ENCODE measurements at regions not wholly inside any gene's neighbourhood (a gene's known extent, or its start where the extent isn't known, plus 50 kb on each side); places are given as distances from the start of the nearest gene placed in this dataset.
"Not testable (repeated sequence)": the region's sequence is repeated elsewhere in the genome, so short reads cannot be mapped to it uniquely, and the experiment has no call there.

DNA sequence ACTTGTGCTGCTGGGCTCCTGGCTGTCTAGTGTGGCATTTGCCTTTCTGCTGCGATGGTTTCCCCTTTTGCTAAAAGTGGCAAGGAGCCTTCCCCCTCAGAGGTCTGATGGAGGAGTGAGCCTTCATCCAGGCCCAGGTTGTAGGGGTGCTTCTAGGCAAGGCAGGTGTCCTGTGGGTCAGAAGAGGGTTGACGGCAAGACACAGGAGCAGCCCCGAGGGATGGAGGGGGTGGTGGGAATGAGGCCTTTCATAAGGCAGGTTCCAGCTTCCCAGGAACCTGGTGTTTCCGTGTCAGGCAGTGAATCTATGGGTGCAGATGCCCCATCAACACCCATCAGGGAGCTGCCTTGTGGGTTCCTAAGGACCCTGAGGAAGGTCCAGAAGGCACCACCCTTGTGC is 63.0 kb upstream of the TAMM41 start:
- no peaks in the 10 kb centered on the region for H3K9me3 ChIP-seq (ENCODE audit: control insufficient read depth, low read length)
- H3K27me3 ChIP-seq (replicated peaks; ENCODE audit: control insufficient read depth, insufficient read depth, low read length), result peaks cover 5% of the 10 kb centered on the region
- H3K4me3 ChIP-seq (ENCODE audit: low read length), result no peak overlapping the region
- no peaks in the 10 kb centered on the region for H3K36me3 ChIP-seq (ENCODE audit: control insufficient read depth, insufficient read depth, low read length, severe bottlenecking)
- no peaks in the 10 kb centered on the region for H3K4me1 ChIP-seq (ENCODE audit: control insufficient read depth, insufficient read depth, low read length)
- DNase-seq (ENCODE audit: low read depth), result no peak
- no peak overlapping the region for H3K9ac ChIP-seq (ENCODE audit: low read length)

DNA sequence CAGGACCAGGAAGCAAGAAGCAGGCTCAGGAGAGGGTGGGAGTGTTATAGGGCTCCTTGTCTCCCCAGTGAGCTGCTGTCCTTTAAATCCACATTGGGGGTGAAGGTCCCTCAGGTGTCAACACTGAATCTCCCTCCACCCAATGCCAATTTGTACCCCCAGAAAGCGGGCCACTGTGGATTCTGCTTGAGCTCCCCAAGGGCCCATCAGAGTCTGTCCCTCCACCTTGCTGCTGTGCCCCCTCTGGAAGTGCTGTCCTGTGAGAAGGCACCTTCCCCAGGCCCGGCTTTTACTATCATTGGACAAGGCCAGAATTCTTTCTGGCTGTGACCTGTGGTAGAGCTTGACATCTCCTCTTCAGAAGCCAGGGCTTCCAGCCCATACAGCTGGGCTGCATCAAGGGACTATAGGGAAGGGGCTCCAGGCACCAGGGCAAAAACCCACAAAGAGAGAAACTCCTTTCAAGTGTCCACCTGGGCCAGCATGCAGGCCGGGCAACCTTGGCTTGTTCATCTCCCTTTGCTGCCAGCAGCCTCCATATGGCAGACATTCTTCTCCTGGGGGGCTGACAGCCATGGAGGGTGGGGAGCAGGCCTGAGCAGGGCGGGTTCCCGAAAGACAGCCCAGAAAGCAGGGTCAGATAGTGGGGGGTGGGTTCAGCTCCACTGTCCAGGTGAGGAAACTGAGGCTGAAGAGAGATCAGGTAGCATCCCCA is 63.7 kb upstream of the TAMM41 start:
- not testable (repeated sequence) for H3K4me1 ChIP-seq (ENCODE audit: control insufficient read depth, insufficient read depth, low read length); H3K4me3 ChIP-seq (ENCODE audit: low read length); H3K36me3 ChIP-seq (ENCODE audit: control insufficient read depth, insufficient read depth, low read length, severe bottlenecking); H3K27me3 ChIP-seq (replicated peaks; ENCODE audit: control insufficient read depth, insufficient read depth, low read length); H3K9ac ChIP-seq (ENCODE audit: low read length); H3K9me3 ChIP-seq (ENCODE audit: control insufficient read depth, low read length); DNase-seq (ENCODE audit: low read depth)

DNA sequence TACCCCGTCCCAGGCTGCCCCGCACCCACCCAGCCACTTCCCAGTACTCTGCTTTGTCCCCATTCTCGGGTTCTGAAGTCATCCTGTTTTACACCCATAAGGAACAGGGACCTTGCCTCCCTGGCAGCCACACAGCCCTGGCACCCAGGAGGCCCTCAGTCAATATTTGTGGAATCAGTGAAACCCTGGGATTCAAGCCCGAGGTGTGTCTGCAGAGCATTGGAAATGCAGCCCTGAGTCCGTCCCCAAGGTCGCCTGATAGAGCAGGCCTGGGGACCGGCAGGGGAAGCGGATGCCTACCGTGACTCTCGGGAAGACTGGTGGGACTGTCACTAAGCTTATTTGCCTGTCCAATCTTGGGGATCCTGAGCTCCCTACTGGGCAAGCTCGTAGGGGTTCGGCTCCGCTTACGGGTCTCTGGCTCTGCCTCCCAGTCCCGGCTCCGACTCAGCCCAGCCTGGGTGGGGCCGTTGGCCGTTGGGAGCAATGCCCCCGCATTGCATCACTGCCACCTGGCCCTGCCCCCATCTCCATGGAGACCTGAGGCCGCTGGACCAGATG is 64.4 kb upstream of the TAMM41 start:
- Histone ChIP-seq H3K4me1 (ENCODE audit: control insufficient read depth, insufficient read depth, low read length) (no peaks in the 10 kb centered on the region), H3K9ac (ENCODE audit: low read length) (no peak overlapping the region), H3K4me3 (ENCODE audit: low read length) (no peak overlapping the region), H3K9me3 (ENCODE audit: control insufficient read depth, low read length) (no peaks in the 10 kb centered on the region), H3K27me3 (replicated peaks; ENCODE audit: control insufficient read depth, insufficient read depth, low read length) (peaks cover 5% of the 10 kb centered on the region), H3K36me3 (ENCODE audit: control insufficient read depth, insufficient read depth, low read length, severe bottlenecking) (no peaks in the 10 kb centered on the region)
- DNase-seq (ENCODE audit: low read depth), result no peak

DNA sequence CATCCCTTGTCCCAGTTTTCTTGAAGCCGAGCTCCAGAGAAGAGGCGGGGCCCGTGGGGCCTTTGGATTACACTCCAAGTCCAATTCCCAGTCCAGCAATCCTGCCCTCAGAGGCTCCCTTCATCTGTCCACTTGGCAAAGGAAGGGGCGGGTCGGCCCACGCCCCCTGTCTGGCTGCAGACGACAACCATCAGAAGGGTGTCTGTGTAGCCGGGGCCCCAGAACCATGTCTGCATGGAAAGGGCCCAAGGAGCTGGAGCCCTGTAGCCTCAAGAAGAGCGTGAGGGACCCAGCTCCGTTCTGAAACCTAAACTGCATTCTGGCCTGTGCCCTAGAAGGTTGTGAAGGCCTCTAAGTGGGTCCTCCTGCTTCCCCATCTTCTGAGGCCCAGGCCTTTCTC is 65.2 kb upstream of the TAMM41 start:
- DNase-seq (ENCODE audit: low read depth); H3K9me3 ChIP-seq (ENCODE audit: control insufficient read depth, low read length); H3K4me1 ChIP-seq (ENCODE audit: control insufficient read depth, insufficient read depth, low read length); H3K4me3 ChIP-seq (ENCODE audit: low read length); H3K36me3 ChIP-seq (ENCODE audit: control insufficient read depth, insufficient read depth, low read length, severe bottlenecking); H3K27me3 ChIP-seq (replicated peaks; ENCODE audit: control insufficient read depth, insufficient read depth, low read length); H3K9ac ChIP-seq (ENCODE audit: low read length): not testable (repeated sequence)

DNA sequence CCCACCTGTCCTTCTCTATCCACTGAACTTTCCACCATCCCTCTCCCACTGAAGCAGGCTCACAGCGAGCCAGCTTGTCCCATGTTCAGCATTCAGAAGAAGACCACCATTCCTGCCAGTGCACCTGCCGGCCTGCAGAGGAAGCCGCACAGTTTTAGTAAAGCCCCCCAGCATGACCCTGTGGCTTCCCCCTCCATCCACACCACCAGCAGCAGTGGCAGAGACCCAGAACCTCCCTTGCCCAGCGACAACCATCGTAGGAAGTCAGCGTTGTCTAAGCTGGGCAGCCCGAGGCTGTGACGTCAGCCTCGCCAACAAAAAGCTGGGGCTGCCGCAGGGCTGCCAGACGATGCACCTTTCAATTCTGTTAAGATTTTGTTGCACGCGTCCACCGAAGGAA is 66.6 kb upstream of the TAMM41 start:
- Histone ChIP-seq H3K27me3 (replicated peaks; ENCODE audit: control insufficient read depth, insufficient read depth, low read length) (no peaks in the 10 kb centered on the region), H3K9me3 (ENCODE audit: control insufficient read depth, low read length) (no peaks in the 10 kb centered on the region), H3K4me1 (ENCODE audit: control insufficient read depth, insufficient read depth, low read length) (no peaks in the 10 kb centered on the region), H3K4me3 (ENCODE audit: low read length) (no peak overlapping the region), H3K36me3 (ENCODE audit: control insufficient read depth, insufficient read depth, low read length, severe bottlenecking) (no peaks in the 10 kb centered on the region), H3K9ac (ENCODE audit: low read length) (no peak overlapping the region)
- no peak for DNase-seq (ENCODE audit: low read depth)

DNA sequence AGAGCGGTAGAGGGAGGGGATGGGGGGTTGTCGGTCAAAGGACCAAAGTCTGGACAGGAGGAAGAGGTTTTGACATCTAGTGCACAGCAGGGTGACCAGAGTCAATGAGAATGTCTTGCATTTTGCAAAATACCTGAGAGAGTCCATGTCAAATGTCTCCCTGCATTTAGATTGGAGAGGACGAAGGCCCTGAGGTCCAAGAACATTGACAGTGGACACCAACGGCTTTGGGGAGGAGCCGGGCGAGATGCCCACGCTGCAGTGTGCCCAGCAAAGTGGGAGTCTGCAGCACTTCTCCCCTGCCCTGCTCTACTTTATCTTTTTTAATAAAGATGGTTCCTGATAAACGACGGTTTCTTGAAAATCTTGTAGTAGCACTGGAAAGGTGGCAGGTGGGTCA is 67.4 kb upstream of the TAMM41 start:
- Histone ChIP-seq H3K9me3 (ENCODE audit: control insufficient read depth, low read length) (no peaks in the 10 kb centered on the region), H3K36me3 (ENCODE audit: control insufficient read depth, insufficient read depth, low read length, severe bottlenecking) (no peaks in the 10 kb centered on the region), H3K9ac (ENCODE audit: low read length) (no peak overlapping the region), H3K4me3 (ENCODE audit: low read length) (no peak overlapping the region), H3K4me1 (ENCODE audit: control insufficient read depth, insufficient read depth, low read length) (no peaks in the 10 kb centered on the region), H3K27me3 (replicated peaks; ENCODE audit: control insufficient read depth, insufficient read depth, low read length) (no peaks in the 10 kb centered on the region)
- no peak for DNase-seq (ENCODE audit: low read depth)

DNA sequence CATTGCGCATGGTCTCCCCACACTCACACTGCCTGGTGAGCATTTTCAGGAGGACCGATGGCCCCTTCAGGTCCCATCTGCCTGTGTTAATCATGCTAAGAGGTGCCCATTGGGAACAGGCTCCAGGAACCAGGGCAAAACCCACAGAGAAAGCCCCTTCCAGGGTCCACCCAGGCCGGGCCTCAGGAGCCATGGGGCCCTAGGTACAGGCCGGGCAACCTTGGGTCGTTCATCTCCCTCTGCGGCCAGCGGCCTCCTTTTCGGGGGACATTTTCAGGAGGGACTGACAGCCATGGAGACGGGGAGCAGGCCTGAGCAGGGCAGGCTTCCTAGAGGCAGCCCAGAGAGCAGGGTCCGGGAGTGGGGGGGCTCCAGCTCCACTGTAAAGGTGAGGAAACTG is 68.0 kb upstream of the TAMM41 start:
- DNase-seq (ENCODE audit: low read depth), result no peak
- Histone ChIP-seq H3K4me3 (ENCODE audit: low read length) (no peak overlapping the region), H3K36me3 (ENCODE audit: control insufficient read depth, insufficient read depth, low read length, severe bottlenecking) (no peaks in the 10 kb centered on the region), H3K9ac (ENCODE audit: low read length) (no peak overlapping the region), H3K27me3 (replicated peaks; ENCODE audit: control insufficient read depth, insufficient read depth, low read length) (no peaks in the 10 kb centered on the region), H3K4me1 (ENCODE audit: control insufficient read depth, insufficient read depth, low read length) (no peaks in the 10 kb centered on the region), H3K9me3 (ENCODE audit: control insufficient read depth, low read length) (no peaks in the 10 kb centered on the region)

DNA sequence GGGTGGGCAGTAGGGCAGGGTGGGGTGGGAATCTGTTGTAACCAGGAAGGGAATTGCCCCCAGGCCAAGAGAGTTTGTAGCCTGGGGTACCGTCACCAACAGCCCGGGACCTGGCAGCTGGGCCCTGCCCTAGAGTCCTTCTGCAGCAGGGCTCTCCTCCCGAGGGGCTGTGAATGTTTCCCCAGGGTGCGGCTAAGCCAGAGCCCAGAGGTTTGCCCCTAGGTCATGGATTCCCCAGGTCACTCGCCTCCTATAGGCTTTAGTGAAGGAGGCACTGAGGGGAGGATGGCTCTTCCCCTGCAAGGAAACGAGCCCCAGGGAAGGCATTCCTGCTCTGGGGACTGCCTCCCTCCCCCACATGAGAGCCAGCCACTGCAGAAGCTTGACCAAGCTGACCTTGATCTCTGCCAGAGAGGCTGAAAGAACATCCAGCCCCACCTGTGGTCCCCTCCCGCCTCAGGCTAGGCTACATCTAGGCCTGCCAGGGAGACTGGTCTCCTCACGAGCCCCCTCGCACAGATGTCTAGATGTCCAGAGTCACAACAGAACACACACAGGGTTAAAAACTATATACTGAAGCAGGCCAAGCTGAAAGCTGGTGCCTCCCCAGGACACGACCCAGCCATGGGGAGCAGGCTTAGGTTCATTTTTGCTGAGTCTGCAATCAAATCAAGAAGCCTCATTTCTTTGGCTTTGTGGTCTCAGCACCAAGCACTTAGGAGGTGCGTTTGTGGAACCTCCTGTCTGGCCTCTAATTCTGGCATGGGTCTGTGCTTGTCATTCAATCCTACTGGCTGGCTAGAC is 69.1 kb upstream of the TAMM41 start:
- no peak for DNase-seq (ENCODE audit: low read depth)
- Histone ChIP-seq H3K4me3 (ENCODE audit: low read length) (no peak overlapping the region), H3K4me1 (ENCODE audit: control insufficient read depth, insufficient read depth, low read length) (no peaks in the 10 kb centered on the region)

DNA sequence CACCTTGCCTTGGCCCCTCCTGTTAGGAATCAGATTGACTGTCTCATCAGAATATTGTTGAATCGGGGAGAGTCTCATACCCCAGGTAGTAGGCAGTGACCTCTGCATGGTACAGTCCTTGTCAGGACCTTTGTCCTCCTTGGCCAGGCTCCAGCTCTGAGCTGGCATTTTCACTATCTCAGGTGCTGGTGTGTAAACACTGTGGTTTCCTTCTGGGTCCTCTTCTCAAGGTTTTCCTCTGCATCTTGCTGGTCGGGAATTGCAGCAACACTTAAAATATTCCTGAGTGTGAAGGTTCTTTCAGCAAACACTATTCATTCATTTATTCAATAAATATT is 69.7 kb upstream of the TAMM41 start:
- H3K9me3 ChIP-seq (ENCODE audit: control insufficient read depth, low read length); H3K4me3 ChIP-seq (ENCODE audit: low read length): not testable (repeated sequence)

More for the DNA sequence above, 69.1 kb upstream of the TAMM41 start:
- Histone ChIP-seq H3K36me3 (ENCODE audit: control insufficient read depth, insufficient read depth, low read length, severe bottlenecking) (no peaks in the 10 kb centered on the region), H3K9ac (ENCODE audit: low read length) (no peak overlapping the region), H3K27me3 (replicated peaks; ENCODE audit: control insufficient read depth, insufficient read depth, low read length) (peaks cover 2% of the 10 kb centered on the region), H3K9me3 (ENCODE audit: control insufficient read depth, low read length) (no peaks in the 10 kb centered on the region)

DNA sequence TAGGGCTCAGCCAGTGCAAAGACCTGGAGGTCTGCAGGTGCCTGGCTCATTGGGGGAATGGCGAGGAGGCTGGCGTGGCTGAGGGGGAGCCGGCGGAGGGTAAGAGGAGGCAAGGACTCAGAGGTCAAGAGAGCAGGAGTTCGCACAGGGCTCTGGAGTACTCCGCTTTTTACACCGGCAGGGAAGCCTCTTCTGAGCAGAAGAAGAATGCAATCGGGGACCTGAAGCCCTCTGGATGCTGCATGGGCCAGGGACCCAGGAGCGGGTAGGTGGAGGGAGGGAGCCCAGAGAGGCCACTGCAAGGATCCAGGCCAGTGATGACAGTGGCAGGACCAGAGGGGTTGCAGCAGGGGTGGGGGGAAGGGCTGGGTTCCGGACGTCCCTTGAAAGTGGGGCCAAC is 70.4 kb upstream of the TAMM41 start:
- Histone ChIP-seq H3K27me3 (replicated peaks; ENCODE audit: control insufficient read depth, insufficient read depth, low read length) (peaks cover 4% of the 10 kb centered on the region), H3K9ac (ENCODE audit: low read length) (no peak overlapping the region), H3K4me1 (ENCODE audit: control insufficient read depth, insufficient read depth, low read length) (no peaks in the 10 kb centered on the region), H3K36me3 (ENCODE audit: control insufficient read depth, insufficient read depth, low read length, severe bottlenecking) (no peaks in the 10 kb centered on the region), H3K4me3 (ENCODE audit: low read length) (no peak overlapping the region), H3K9me3 (ENCODE audit: control insufficient read depth, low read length) (no peaks in the 10 kb centered on the region)
- no peak for DNase-seq (ENCODE audit: low read depth)

More for the DNA sequence above, 69.7 kb upstream of the TAMM41 start:
- not testable (repeated sequence) for H3K4me1 ChIP-seq (ENCODE audit: control insufficient read depth, insufficient read depth, low read length); H3K36me3 ChIP-seq (ENCODE audit: control insufficient read depth, insufficient read depth, low read length, severe bottlenecking); H3K9ac ChIP-seq (ENCODE audit: low read length); DNase-seq (ENCODE audit: low read depth); H3K27me3 ChIP-seq (replicated peaks; ENCODE audit: control insufficient read depth, insufficient read depth, low read length)

DNA sequence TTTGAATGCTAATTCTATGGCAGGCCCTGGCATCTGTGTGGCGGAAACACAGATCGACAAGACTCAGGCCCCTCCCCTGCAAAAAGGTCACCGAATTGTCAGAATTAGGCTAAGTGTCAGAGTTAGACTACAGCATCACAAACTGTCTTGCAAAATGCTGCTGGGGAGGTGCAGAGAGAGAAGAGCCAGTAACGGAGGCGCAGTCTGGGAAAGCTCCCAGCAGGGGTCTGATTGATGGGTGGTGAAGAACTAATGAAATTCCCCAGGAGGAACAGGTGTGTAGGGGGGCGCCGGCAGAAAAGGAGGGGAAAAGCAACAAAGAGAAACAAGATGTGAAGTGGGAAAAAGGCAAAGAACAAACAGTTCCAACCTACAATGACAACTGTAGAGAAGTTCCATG is 72.7 kb upstream of the TAMM41 start:
- Histone ChIP-seq H3K9ac (ENCODE audit: low read length) (no peak overlapping the region), H3K4me3 (ENCODE audit: low read length) (no peak overlapping the region), H3K36me3 (ENCODE audit: control insufficient read depth, insufficient read depth, low read length, severe bottlenecking) (no peaks in the 10 kb centered on the region), H3K9me3 (ENCODE audit: control insufficient read depth, low read length) (no peaks in the 10 kb centered on the region), H3K27me3 (replicated peaks; ENCODE audit: control insufficient read depth, insufficient read depth, low read length) (peaks cover 13% of the 10 kb centered on the region), H3K4me1 (ENCODE audit: control insufficient read depth, insufficient read depth, low read length) (no peaks in the 10 kb centered on the region)
- DNase-seq (ENCODE audit: low read depth), result no peak
